ENCODE measurements at regions not wholly inside any gene's neighbourhood (a gene's known extent, or its start where the extent isn't known, plus 50 kb on each side); places are given as distances from the start of the nearest gene placed in this dataset.
A peak's percentile ranks its signal among the peaks of the same experiment; 100 is the strongest.
"Not testable (repeated sequence)": the region's sequence is repeated elsewhere in the genome, so short reads cannot be mapped to it uniquely, and the experiment has no call there.

GRCh38 chr7:81473236-81473635 is 296.6 kb downstream of the HGF start:
- DNase-seq: no peak

- DNase-seq: peak; percentile 26
Observed at GRCh38 chr7:81470724-81471379, 299.0 kb downstream of the HGF start.

- peak; percentile 90 for DNase-seq
Observed at GRCh38 chr7:81469869-81470723, 299.8 kb downstream of the HGF start.

- DNase-seq: peak; percentile 38
Observed at GRCh38 chr7:81469153-81469868, 300.5 kb downstream of the HGF start.

GRCh38 chr7:81468526-81468925 is 301.3 kb downstream of the HGF start:
- DNase-seq: no peak

- DNase-seq: no peak
Observed at GRCh38 chr7:81467964-81468363, 301.9 kb downstream of the HGF start.

- peak; percentile 27 for DNase-seq
Observed at GRCh38 chr7:81462672-81463071, 307.2 kb downstream of the HGF start.

GRCh38 chr7:81460250-81461045 is 309.4 kb downstream of the HGF start:
- DNase-seq: peak; percentile 37

- DNase-seq: peak; percentile 39
Observed at GRCh38 chr7:81459485-81459884, 310.4 kb downstream of the HGF start.

- DNase-seq: peak; percentile 84
Observed at GRCh38 chr7:81457852-81458522, 311.9 kb downstream of the HGF start.

GRCh38 chr7:81453770-81454169 is 316.1 kb downstream of the HGF start:
- not testable (repeated sequence) for DNase-seq

GRCh38 chr7:81449105-81449504 is 320.7 kb downstream of the HGF start:
- DNase-seq: no peak

- DNase-seq: peak; percentile 87
Observed at GRCh38 chr7:81447351-81447952, 322.4 kb downstream of the HGF start.

GRCh38 chr7:81446212-81446611 is 323.6 kb downstream of the HGF start:
- peak; percentile 19 for DNase-seq

- DNase-seq: no peak
Observed at GRCh38 chr7:81445462-81445861, 324.4 kb downstream of the HGF start.

GRCh38 chr7:81441750-81442149 is 328.1 kb downstream of the HGF start:
- no peak for DNase-seq

- DNase-seq: no peak
Observed at GRCh38 chr7:81439591-81439990, 330.3 kb downstream of the HGF start.

- not testable (repeated sequence) for DNase-seq
Observed at GRCh38 chr7:81437160-81437559, 332.7 kb downstream of the HGF start.

GRCh38 chr7:81433692-81434331 is 336.0 kb downstream of the HGF start:
- DNase-seq: no peak

GRCh38 chr7:81433206-81433605 is 336.6 kb downstream of the HGF start:
- no peak for DNase-seq

GRCh38 chr7:81430761-81431160 is 339.1 kb downstream of the HGF start:
- no peak for DNase-seq

All from NCI-H69 (cell line).